ENCODE measurements at regions not wholly inside any gene's neighbourhood (a gene's known extent, or its start where the extent isn't known, plus 50 kb on each side); places are given as distances from the start of the nearest gene placed in this dataset.
"Not testable (repeated sequence)": the region's sequence is repeated elsewhere in the genome, so short reads cannot be mapped to it uniquely, and the experiment has no call there.

GRCh38 chr2:87285139-87285538 lies 263.5 kb upstream of the PLGLB1 start:
- not testable (repeated sequence) for TF ChIP-seq POLR2A (IDR thresholded peaks at IDR 0.05; ENCODE audit: low read length); GATA1 (IDR thresholded peaks at IDR 0.05; ENCODE audit: low read depth, low read length)
